H1 (cell line): ENCODE measurements at regions not wholly inside any gene's neighbourhood (a gene's known extent, or its start where the extent isn't known, plus 50 kb on each side); places are given as distances from the start of the nearest gene placed in this dataset.

Experiments used
- CEBPB ChIP-seq: IDR thresholded peaks from 2 replicates; pipeline ENCODE4 v1.6.1; 2012; ENCODE audit warnings: low read depth, low read length
- EGR1 ChIP-seq: IDR thresholded peaks from 2 replicates; pipeline ENCODE4 v1.6.1; 2011; ENCODE audit warnings: low read depth, low read length, borderline replicate concordance
- EZH2 ChIP-seq: fragments of 200-600 bp; sonication (generic); IDR thresholded peaks from 2 replicates; pipeline ENCODE4 v1.7.1; 2012; ENCODE audit warnings: low read depth, mild to moderate bottlenecking, moderate library complexity, low read length, inconsistent platforms; ENCODE audit not compliant: severe bottlenecking
- JUND ChIP-seq: IDR thresholded peaks from 2 replicates; pipeline ENCODE4 v1.6.1; 2011; ENCODE audit warnings: mild to moderate bottlenecking, improper control_type of control experiment, low read length
- POLR2A ChIP-seq, 2 experiments: IDR thresholded peaks; 1 replicate in 1 of 2; 2 replicates in 1 of 2; pipeline ENCODE4 v1.6.1; 2011; ENCODE audit warnings: low read depth in 2 of 2, low read length in 2 of 2, mild to moderate bottlenecking in 2 of 2; ENCODE audit errors: control extremely low read depth in 1 of 2
- RNF2 ChIP-seq: fragments of 200-900, 300-1000 bp; sonication (generic); IDR thresholded peaks from 2 replicates; pipeline ENCODE4 v1.7.1; 2016; ENCODE audit warnings: borderline replicate concordance, low read depth, mild to moderate bottlenecking, antibody characterized with exemption, low read length; ENCODE audit not compliant: poor library complexity, severe bottlenecking; ENCODE audit errors: missing control alignments
- SP1 ChIP-seq: IDR thresholded peaks from 2 replicates; pipeline ENCODE4 v1.6.1; 2011; ENCODE audit warnings: low read depth, low read length
- SUZ12 ChIP-seq: fragments of 200-600 bp; sonication (generic); IDR thresholded peaks from 2 replicates; pipeline ENCODE4 v1.6.1; 2012; ENCODE audit warnings: mild to moderate bottlenecking, inconsistent platforms, low read length, moderate library complexity, mixed read lengths
- TAF1 ChIP-seq: IDR thresholded peaks from 2 replicates; pipeline ENCODE4 v1.6.1; 2011; ENCODE audit warnings: mild to moderate bottlenecking, low read depth, low read length
- TEAD4 ChIP-seq: IDR thresholded peaks from 2 replicates; pipeline ENCODE4 v1.6.1; 2012; ENCODE audit warnings: low read depth, low read length, inconsistent platforms, mixed read lengths
- TF ChIP-seq, protein P1 (sequence below), 3 experiments: IDR thresholded peaks; 1 replicate in 2 of 3; 2 replicates in 1 of 3; pipeline versions ENCODE4 v1.5.1 to v1.6.1; 2011; ENCODE audit warnings: low read length in 3 of 3, mild to moderate bottlenecking in 3 of 3, inconsistent platforms in 2 of 3, low read depth in 1 of 3, moderate library complexity in 1 of 3; ENCODE audit not compliant: insufficient read depth in 1 of 3; ENCODE audit errors: control extremely low read depth in 1 of 3
- TF ChIP-seq, protein P2 (sequence below): IDR thresholded peaks from 2 replicates; pipeline ENCODE4 v1.6.1; 2012; ENCODE audit warnings: low read length, inconsistent platforms
- TF ChIP-seq, protein P3 (sequence below): IDR thresholded peaks from 2 replicates; pipeline ENCODE4 v1.6.1; 2012; ENCODE audit warnings: inconsistent platforms

DNA sequence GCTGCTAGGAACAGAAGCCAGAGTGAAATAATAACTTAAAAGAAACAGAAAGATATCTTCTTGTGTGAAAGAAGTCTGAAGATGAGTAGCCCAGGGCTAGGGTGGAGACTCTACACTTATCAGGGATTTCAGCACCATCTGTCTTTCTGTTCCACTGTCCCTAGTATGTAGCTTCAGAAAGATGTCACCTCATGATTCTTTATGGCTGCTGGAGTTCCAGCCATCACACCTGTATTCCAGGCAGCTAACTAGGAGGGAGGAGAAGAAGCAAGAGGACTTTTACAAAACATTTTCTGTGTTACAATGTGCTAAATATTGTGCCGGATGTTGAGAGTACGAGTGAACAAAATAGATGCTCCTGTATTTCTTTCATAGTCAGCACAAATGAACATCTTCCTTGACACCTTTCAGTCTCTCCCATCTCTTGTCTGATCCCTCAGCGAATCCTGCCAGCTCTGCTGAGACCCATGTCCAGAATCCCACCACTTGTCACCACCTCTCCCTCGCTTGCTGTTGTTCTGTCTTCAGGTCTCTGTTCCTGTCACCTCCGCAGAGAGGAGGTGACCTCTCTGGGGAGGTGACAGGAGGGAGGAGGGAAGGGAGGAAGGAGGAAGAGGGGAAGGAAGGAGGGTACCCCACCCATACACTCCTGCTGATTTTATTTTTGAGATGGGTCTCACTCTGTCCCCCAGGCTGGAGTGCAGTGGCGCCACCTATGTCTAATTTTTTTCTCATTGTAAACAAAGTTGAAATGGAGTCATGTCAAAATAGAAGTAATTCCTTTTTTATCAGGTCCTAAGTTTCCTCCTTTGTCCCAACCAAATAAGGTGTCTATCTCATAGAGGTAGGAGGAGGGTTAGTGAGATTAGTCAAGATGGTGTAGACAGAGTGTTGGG is 188.9 kb downstream of the TFAP2C start:
- TF ChIP-seq, protein P1, sequence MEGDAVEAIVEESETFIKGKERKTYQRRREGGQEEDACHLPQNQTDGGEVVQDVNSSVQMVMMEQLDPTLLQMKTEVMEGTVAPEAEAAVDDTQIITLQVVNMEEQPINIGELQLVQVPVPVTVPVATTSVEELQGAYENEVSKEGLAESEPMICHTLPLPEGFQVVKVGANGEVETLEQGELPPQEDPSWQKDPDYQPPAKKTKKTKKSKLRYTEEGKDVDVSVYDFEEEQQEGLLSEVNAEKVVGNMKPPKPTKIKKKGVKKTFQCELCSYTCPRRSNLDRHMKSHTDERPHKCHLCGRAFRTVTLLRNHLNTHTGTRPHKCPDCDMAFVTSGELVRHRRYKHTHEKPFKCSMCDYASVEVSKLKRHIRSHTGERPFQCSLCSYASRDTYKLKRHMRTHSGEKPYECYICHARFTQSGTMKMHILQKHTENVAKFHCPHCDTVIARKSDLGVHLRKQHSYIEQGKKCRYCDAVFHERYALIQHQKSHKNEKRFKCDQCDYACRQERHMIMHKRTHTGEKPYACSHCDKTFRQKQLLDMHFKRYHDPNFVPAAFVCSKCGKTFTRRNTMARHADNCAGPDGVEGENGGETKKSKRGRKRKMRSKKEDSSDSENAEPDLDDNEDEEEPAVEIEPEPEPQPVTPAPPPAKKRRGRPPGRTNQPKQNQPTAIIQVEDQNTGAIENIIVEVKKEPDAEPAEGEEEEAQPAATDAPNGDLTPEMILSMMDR (IDR thresholded peaks at IDR 0.05; ENCODE audit: control extremely low read depth in 1 of 3, insufficient read depth in 1 of 3, low read depth in 1 of 3, low read length in 3 of 3) = peak in 2 of 3 experiments; percentile 3 to 31; a peak in 3 of 4 replicates
- TF ChIP-seq EZH2 (no peak), EGR1 (no peak), POLR2A (IDR thresholded peaks at IDR 0.05; ENCODE audit: control extremely low read depth in 1 of 2, low read depth in 2 of 2, low read length in 2 of 2) (no peak), TAF1 (no peak), JUND (no peak), SUZ12 (no peak), SP1 (no peak), CEBPB (no peak), RNF2 (no peak), TEAD4 (no peak)
- TF ChIP-seq, protein P2, sequence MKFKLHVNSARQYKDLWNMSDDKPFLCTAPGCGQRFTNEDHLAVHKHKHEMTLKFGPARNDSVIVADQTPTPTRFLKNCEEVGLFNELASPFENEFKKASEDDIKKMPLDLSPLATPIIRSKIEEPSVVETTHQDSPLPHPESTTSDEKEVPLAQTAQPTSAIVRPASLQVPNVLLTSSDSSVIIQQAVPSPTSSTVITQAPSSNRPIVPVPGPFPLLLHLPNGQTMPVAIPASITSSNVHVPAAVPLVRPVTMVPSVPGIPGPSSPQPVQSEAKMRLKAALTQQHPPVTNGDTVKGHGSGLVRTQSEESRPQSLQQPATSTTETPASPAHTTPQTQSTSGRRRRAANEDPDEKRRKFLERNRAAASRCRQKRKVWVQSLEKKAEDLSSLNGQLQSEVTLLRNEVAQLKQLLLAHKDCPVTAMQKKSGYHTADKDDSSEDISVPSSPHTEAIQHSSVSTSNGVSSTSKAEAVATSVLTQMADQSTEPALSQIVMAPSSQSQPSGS = no peak
- TF ChIP-seq, protein P3, sequence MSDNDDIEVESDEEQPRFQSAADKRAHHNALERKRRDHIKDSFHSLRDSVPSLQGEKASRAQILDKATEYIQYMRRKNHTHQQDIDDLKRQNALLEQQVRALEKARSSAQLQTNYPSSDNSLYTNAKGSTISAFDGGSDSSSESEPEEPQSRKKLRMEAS = no peak
